PFSK-1 (cell line): ENCODE measurements at regions not wholly inside any gene's neighbourhood (a gene's known extent, or its start where the extent isn't known, plus 50 kb on each side); places are given as distances from the start of the nearest gene placed in this dataset.

ENCODE experiments used
- FOXP2 ChIP-seq: optimal IDR thresholded peaks from 2 replicates; pipeline ENCODE3; 2011; ENCODE audit warnings: borderline replicate concordance, control low read depth, inconsistent platforms; ENCODE audit not compliant: insufficient read depth; ENCODE audit errors: extremely low read length, extremely low read depth
- POLR2AphosphoS5 ChIP-seq: IDR thresholded peaks from 2 replicates; pipeline ENCODE4 v1.6.1; 2012; ENCODE audit warnings: low read depth, mild to moderate bottlenecking, control low read depth, low read length, moderate library complexity
- REST ChIP-seq, 2 experiments: IDR thresholded peaks; 2 replicates each; pipeline versions ENCODE4 v1.6.1 to v1.8.0; 2011 to 2012; ENCODE audit warnings: low read depth in 2 of 2, low read length in 2 of 2, control low read depth in 1 of 2, inconsistent platforms in 1 of 2, mild to moderate bottlenecking in 1 of 2, moderate library complexity in 1 of 2; ENCODE audit not compliant: insufficient read depth in 1 of 2
- SIN3A ChIP-seq: IDR thresholded peaks from 2 replicates; pipeline ENCODE4 v1.6.1; 2012; ENCODE audit warnings: mild to moderate bottlenecking, low read length, moderate library complexity, borderline replicate concordance; ENCODE audit not compliant: insufficient read depth
- TAF1 ChIP-seq: IDR thresholded peaks from 2 replicates; pipeline ENCODE4 v1.6.1; 2012; ENCODE audit warnings: low read length, control low read depth, borderline replicate concordance; ENCODE audit not compliant: insufficient read depth

- no peak for TF ChIP-seq SIN3A
- no peak for TF ChIP-seq FOXP2
- no peak for TF ChIP-seq POLR2AphosphoS5
- no peak for TF ChIP-seq REST (IDR thresholded peaks at IDR 0.05; ENCODE audit: insufficient read depth in 1 of 2, low read depth in 2 of 2, low read length in 2 of 2)
- no peak for TF ChIP-seq TAF1
Observed at GRCh38 chr12:98136544-98136943, 378.8 kb upstream of the TMPO start.

DNA sequence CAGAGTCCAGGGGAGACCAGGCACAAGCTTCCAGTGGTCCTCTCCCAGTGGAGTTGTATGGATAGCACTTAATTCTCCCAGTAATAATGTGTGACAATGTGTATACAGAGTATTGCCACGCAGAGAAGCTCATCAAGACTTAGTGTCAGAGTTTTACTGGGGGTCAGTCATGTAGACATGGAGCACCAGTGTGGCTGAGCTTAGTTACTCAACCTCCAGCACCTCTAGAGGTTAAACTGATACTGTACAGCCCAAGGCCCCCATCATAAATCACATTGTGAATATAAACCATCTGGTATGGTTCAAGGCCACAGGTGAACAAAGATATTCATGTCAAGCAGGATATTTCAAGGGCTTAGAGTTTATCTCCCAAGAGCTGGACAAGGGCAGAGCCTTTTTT is 378.1 kb upstream of the TMPO start:
- TF ChIP-seq REST (IDR thresholded peaks at IDR 0.05; ENCODE audit: insufficient read depth in 1 of 2, low read depth in 2 of 2, low read length in 2 of 2) = no peak
- no peak for TF ChIP-seq FOXP2
- no peak for TF ChIP-seq POLR2AphosphoS5
- TF ChIP-seq SIN3A = no peak
- no peak for TF ChIP-seq TAF1

GRCh38 chr12:98144953-98145352 is 370.4 kb upstream of the TMPO start:
- TF ChIP-seq SIN3A (no peak), FOXP2 (no peak), TAF1 (no peak), REST (IDR thresholded peaks at IDR 0.05; ENCODE audit: insufficient read depth in 1 of 2, low read depth in 2 of 2, low read length in 2 of 2) (no peak)

DNA sequence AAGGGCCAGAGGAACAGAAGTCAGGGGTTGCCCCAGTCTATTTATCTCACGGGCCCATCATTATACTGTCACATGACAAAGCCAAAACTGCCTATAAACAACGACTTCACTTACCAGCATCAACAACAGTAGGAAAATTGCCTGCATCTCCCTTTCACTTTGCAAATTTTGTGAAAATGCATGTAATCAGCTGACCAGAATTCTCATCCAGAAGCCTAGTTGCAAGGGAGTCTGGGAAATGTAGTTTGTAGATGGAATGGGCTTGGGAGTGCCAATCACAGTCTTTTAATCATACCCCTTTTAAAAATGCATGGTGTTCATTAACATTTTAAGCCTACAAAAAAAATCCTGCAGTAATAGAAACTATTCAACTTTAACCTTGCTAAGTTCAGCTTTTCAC is 369.3 kb upstream of the TMPO start:
- TF ChIP-seq SIN3A = no peak
- no peak for TF ChIP-seq REST (IDR thresholded peaks at IDR 0.05; ENCODE audit: insufficient read depth in 1 of 2, low read depth in 2 of 2, low read length in 2 of 2)
- TF ChIP-seq TAF1 = no peak
- TF ChIP-seq FOXP2 = no peak
- no peak for TF ChIP-seq POLR2AphosphoS5

- TF ChIP-seq FOXP2 (no peak), TAF1 (no peak), SIN3A (no peak), POLR2AphosphoS5 (no peak), REST (IDR thresholded peaks at IDR 0.05; ENCODE audit: insufficient read depth in 1 of 2, low read depth in 2 of 2, low read length in 2 of 2) (no peak)
Observed at GRCh38 chr12:98146487-98146886, 368.9 kb upstream of the TMPO start.
